PC-9 (cell line): ENCODE measurements at regions not wholly inside any gene's neighbourhood (a gene's known extent, or its start where the extent isn't known, plus 50 kb on each side); places are given as distances from the start of the nearest gene placed in this dataset.

ENCODE experiments used
- EZH2 ChIP-seq: fragments of 200-600 bp; sonication (generic); IDR thresholded peaks from 2 replicates; pipeline ENCODE4 v1.8.0; 2017; ENCODE audit warnings: antibody characterized with exemption, low read depth
- TF ChIP-seq, protein P1 (sequence below): fragments of 200-600 bp; sonication (generic); conservative IDR thresholded peaks from 2 replicates; pipeline ENCODE4 v1.6.1; 2017; ENCODE audit warnings: mixed run types, antibody characterized with exemption, mild to moderate bottlenecking, moderate library complexity

GRCh38 chr10:130357951-130358350 lies 221.8 kb downstream of the GLRX3 start:
- TF ChIP-seq, protein P1, sequence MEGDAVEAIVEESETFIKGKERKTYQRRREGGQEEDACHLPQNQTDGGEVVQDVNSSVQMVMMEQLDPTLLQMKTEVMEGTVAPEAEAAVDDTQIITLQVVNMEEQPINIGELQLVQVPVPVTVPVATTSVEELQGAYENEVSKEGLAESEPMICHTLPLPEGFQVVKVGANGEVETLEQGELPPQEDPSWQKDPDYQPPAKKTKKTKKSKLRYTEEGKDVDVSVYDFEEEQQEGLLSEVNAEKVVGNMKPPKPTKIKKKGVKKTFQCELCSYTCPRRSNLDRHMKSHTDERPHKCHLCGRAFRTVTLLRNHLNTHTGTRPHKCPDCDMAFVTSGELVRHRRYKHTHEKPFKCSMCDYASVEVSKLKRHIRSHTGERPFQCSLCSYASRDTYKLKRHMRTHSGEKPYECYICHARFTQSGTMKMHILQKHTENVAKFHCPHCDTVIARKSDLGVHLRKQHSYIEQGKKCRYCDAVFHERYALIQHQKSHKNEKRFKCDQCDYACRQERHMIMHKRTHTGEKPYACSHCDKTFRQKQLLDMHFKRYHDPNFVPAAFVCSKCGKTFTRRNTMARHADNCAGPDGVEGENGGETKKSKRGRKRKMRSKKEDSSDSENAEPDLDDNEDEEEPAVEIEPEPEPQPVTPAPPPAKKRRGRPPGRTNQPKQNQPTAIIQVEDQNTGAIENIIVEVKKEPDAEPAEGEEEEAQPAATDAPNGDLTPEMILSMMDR, result no peak
- TF ChIP-seq EZH2, result no peak
